Testis (tissue), 2 donors: ENCODE measurements at regions not wholly inside any gene's neighbourhood (a gene's known extent, or its start where the extent isn't known, plus 50 kb on each side); places are given as distances from the start of the nearest gene placed in this dataset.

Experiments
- POLR2A ChIP-seq: fragments of 450-650 bp; IDR thresholded peaks from one replicate; pipeline ENCODE4 v1.6.1; 2017; ENCODE audit warnings: antibody characterized with exemption, mild to moderate bottlenecking, moderate library complexity
- TF ChIP-seq, protein P1 (sequence below), 3 experiments: fragments of 450-650 bp in 2 of 3; fragments of 200-600 bp in 1 of 3; sonication (generic) in 1 of 3; IDR thresholded peaks; one replicate each; pipeline ENCODE4 v1.5.1; 2016 to 2019; ENCODE audit warnings: antibody characterized with exemption in 3 of 3, mild to moderate bottlenecking in 2 of 3, moderate library complexity in 1 of 3

- no peak for TF ChIP-seq POLR2A
- TF ChIP-seq, protein P1, sequence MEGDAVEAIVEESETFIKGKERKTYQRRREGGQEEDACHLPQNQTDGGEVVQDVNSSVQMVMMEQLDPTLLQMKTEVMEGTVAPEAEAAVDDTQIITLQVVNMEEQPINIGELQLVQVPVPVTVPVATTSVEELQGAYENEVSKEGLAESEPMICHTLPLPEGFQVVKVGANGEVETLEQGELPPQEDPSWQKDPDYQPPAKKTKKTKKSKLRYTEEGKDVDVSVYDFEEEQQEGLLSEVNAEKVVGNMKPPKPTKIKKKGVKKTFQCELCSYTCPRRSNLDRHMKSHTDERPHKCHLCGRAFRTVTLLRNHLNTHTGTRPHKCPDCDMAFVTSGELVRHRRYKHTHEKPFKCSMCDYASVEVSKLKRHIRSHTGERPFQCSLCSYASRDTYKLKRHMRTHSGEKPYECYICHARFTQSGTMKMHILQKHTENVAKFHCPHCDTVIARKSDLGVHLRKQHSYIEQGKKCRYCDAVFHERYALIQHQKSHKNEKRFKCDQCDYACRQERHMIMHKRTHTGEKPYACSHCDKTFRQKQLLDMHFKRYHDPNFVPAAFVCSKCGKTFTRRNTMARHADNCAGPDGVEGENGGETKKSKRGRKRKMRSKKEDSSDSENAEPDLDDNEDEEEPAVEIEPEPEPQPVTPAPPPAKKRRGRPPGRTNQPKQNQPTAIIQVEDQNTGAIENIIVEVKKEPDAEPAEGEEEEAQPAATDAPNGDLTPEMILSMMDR (IDR thresholded peaks at IDR 0.05), result no peak
Observed at GRCh38 chr1:228941666-228942065, 206.4 kb downstream of the RHOU start.
